SK-N-SH treated with all-trans-retinoic acid at 6 μM for 48 hours (cell line): ENCODE measurements at regions not wholly inside any gene's neighbourhood (a gene's known extent, or its start where the extent isn't known, plus 50 kb on each side); places are given as distances from the start of the nearest gene placed in this dataset.

Experiments
- CSRNP3 ChIP-seq: fragments of 250-450 bp; sonication (Bioruptor Pico); IDR thresholded peaks from 2 replicates; pipeline ENCODE4 v1.5.1; 2021; ENCODE audit warnings: mild to moderate bottlenecking, moderate library complexity
- GLIS3 ChIP-seq: fragments of 250-450 bp; sonication (Bioruptor Pico); IDR thresholded peaks from 2 replicates; pipeline ENCODE4 v1.5.0; 2020; ENCODE audit warnings: mild to moderate bottlenecking, moderate library complexity
- RARB ChIP-seq: fragments of 250-450 bp; sonication (Bioruptor Pico); IDR thresholded peaks from 2 replicates; pipeline ENCODE4 v1.8.0; 2021; ENCODE audit warnings: mild to moderate bottlenecking, moderate library complexity
- ZFP30 ChIP-seq: fragments of 450-650 bp; formaldehyde crosslinking; IDR thresholded peaks from 2 replicates; pipeline ENCODE4 v1.5.0; 2022; ENCODE audit warnings: mild to moderate bottlenecking, moderate library complexity
- ZNF70 ChIP-seq: fragments of 450-650 bp; formaldehyde crosslinking; IDR thresholded peaks from 2 replicates; pipeline ENCODE4 v1.5.0; 2020; ENCODE audit warnings: mild to moderate bottlenecking, moderate library complexity

- TF ChIP-seq CSRNP3 (CRISPR knock-in tag): no peak
- TF ChIP-seq ZNF70 (CRISPR knock-in tag): no peak
- TF ChIP-seq ZFP30 (CRISPR knock-in tag): no peak
- no peak for TF ChIP-seq RARB
- no peak for TF ChIP-seq GLIS3 (CRISPR knock-in tag)
Observed at GRCh38 chr3:34571714-34572113, 773.3 kb downstream of the PDCD6IP start.
